HG03060 (cell line): ENCODE measurements at regions not wholly inside any gene's neighbourhood (a gene's known extent, or its start where the extent isn't known, plus 50 kb on each side); places are given as distances from the start of the nearest gene placed in this dataset.
"Not testable (repeated sequence)": the region's sequence is repeated elsewhere in the genome, so short reads cannot be mapped to it uniquely, and the experiment has no call there.

Experiments
- ATAC-seq: cut with Tn5 transposase; IDR thresholded peaks from one replicate; pipeline ENCODE4 v1.9.1; 2021; ENCODE audit warnings: low read depth, moderate number of reproducible peaks; ENCODE audit not compliant: unreplicated experiment

GRCh38 chr16:65323655-65324237 lies 201.9 kb upstream of the CDH11 start:
- no peak for ATAC-seq

- ATAC-seq = no peak
These were observed 197.9 kb upstream of the CDH11 start for GRCh38 chr16:65319621-65320231.

GRCh38 chr16:65318590-65319257 lies 196.9 kb upstream of the CDH11 start:
- no peak for ATAC-seq

- ATAC-seq = no peak
These were observed 196.3 kb upstream of the CDH11 start for GRCh38 chr16:65318138-65318537.

GRCh38 chr16:65316808-65317207 lies 194.9 kb upstream of the CDH11 start:
- ATAC-seq = no peak

GRCh38 chr16:65315081-65315780 lies 193.4 kb upstream of the CDH11 start:
- no peak for ATAC-seq

- ATAC-seq = no peak
These were observed 192.8 kb upstream of the CDH11 start for GRCh38 chr16:65314627-65315008.

- ATAC-seq = no peak
These were observed 192.2 kb upstream of the CDH11 start for GRCh38 chr16:65313936-65314626.

- no peak for ATAC-seq
These were observed 190.9 kb upstream of the CDH11 start for GRCh38 chr16:65312795-65313194.

GRCh38 chr16:65312071-65312470 lies 190.2 kb upstream of the CDH11 start:
- no peak for ATAC-seq

- not testable (repeated sequence) for ATAC-seq
These were observed 188.6 kb upstream of the CDH11 start for GRCh38 chr16:65310491-65310890.

- no peak for ATAC-seq
These were observed 187.5 kb upstream of the CDH11 start for GRCh38 chr16:65309354-65309753.

- no peak for ATAC-seq
These were observed 186.6 kb upstream of the CDH11 start for GRCh38 chr16:65308506-65308905.

- ATAC-seq = no peak
These were observed 185.4 kb upstream of the CDH11 start for GRCh38 chr16:65307286-65307685.

- no peak for ATAC-seq
These were observed 184.9 kb upstream of the CDH11 start for GRCh38 chr16:65306722-65307121.

- no peak for ATAC-seq
These were observed 184.4 kb upstream of the CDH11 start for GRCh38 chr16:65306300-65306699.

GRCh38 chr16:65305266-65305959 lies 183.6 kb upstream of the CDH11 start:
- ATAC-seq = no peak

- ATAC-seq = no peak
These were observed 179.2 kb upstream of the CDH11 start for GRCh38 chr16:65301029-65301428.

GRCh38 chr16:65297453-65297852 lies 175.6 kb upstream of the CDH11 start:
- no peak for ATAC-seq

- no peak for ATAC-seq
These were observed 173.7 kb upstream of the CDH11 start for GRCh38 chr16:65295527-65295926.
